ENCODE measurements at regions not wholly inside any gene's neighbourhood (a gene's known extent, or its start where the extent isn't known, plus 50 kb on each side); places are given as distances from the start of the nearest gene placed in this dataset.

DNA sequence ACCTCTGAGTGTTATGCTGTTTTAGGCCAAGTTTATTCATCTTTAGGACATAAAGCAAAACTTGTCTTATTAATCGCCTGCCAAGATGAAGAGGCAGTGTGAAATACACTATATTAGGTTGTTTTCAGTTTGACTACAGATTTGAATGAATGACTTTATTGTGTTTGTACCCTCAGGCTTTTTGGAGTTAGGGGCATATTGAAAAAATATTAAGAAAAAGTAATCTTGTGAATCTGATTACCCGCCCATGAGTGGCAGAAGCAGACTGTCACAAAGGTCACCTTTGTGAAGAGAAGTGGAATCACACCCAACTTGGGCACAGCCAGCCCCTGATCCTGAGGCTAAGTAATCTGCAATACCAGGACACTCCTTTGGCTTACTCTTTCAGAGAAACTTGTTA is 382.5 kb downstream of the NYAP2 start (continued):
- TF ChIP-seq ZNF544 (tag by site-specific recombination; IDR thresholded peaks at IDR 0.05) (no peak), ZNF514 (tag by site-specific recombination; IDR thresholded peaks at IDR 0.05) (no peak), ZNF394 (tag by site-specific recombination; IDR thresholded peaks at IDR 0.05; ENCODE audit: borderline replicate concordance) (no peak)
- TF ChIP-seq, protein P1, sequence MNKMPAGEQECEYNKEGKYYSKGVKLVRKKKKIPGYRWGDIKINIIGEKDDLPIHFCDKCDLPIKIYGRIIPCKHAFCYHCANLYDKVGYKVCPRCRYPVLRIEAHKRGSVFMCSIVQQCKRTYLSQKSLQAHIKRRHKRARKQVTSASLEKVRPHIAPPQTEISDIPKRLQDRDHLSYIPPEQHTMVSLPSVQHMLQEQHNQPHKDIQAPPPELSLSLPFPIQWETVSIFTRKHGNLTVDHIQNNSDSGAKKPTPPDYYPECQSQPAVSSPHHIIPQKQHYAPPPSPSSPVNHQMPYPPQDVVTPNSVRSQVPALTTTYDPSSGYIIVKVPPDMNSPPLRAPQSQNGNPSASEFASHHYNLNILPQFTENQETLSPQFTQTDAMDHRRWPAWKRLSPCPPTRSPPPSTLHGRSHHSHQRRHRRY (tag by site-specific recombination; IDR thresholded peaks at IDR 0.05): no peak
- TF ChIP-seq, protein P2, sequence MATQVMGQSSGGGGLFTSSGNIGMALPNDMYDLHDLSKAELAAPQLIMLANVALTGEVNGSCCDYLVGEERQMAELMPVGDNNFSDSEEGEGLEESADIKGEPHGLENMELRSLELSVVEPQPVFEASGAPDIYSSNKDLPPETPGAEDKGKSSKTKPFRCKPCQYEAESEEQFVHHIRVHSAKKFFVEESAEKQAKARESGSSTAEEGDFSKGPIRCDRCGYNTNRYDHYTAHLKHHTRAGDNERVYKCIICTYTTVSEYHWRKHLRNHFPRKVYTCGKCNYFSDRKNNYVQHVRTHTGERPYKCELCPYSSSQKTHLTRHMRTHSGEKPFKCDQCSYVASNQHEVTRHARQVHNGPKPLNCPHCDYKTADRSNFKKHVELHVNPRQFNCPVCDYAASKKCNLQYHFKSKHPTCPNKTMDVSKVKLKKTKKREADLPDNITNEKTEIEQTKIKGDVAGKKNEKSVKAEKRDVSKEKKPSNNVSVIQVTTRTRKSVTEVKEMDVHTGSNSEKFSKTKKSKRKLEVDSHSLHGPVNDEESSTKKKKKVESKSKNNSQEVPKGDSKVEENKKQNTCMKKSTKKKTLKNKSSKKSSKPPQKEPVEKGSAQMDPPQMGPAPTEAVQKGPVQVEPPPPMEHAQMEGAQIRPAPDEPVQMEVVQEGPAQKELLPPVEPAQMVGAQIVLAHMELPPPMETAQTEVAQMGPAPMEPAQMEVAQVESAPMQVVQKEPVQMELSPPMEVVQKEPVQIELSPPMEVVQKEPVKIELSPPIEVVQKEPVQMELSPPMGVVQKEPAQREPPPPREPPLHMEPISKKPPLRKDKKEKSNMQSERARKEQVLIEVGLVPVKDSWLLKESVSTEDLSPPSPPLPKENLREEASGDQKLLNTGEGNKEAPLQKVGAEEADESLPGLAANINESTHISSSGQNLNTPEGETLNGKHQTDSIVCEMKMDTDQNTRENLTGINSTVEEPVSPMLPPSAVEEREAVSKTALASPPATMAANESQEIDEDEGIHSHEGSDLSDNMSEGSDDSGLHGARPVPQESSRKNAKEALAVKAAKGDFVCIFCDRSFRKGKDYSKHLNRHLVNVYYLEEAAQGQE (tag by site-specific recombination; IDR thresholded peaks at IDR 0.05): no peak

DNA sequence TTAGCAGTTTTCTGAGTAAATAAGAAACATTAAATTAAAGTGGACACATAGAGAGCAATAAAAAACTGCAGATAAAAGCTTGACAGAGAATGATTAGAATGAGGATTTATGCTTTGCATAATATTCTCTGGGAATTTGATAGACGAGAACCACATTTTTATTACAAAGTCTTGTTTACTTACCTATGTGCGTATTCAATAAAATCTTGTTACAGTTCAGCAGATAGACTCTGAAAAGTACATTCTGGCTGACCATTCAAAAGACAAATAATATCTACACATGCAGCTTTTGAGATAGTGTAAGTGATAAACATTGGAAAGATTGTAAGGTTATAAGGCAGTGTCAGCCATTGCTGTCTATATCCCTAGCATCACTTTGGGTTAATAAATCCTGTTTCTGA is 381.6 kb downstream of the NYAP2 start:
- Histone ChIP-seq H3K36me3 (ENCODE audit: control insufficient read depth in 2 of 2, insufficient read depth in 1 of 2, low read length in 2 of 2) (no peaks in the 10 kb centered on the region), H3K4me3 (ENCODE audit: low read depth, low read length) (no peak overlapping the region), H3K9me3 (ENCODE audit: control insufficient read depth, insufficient read depth, low read depth, low read length) (no peaks in the 10 kb centered on the region), H3K4me1 (ENCODE audit: control insufficient read depth, insufficient read depth, low read length) (no peaks in the 10 kb centered on the region), H3K27ac (ENCODE audit: extremely low read depth, low read depth, low read length) (no peak overlapping the region)
- TF ChIP-seq, protein P3, sequence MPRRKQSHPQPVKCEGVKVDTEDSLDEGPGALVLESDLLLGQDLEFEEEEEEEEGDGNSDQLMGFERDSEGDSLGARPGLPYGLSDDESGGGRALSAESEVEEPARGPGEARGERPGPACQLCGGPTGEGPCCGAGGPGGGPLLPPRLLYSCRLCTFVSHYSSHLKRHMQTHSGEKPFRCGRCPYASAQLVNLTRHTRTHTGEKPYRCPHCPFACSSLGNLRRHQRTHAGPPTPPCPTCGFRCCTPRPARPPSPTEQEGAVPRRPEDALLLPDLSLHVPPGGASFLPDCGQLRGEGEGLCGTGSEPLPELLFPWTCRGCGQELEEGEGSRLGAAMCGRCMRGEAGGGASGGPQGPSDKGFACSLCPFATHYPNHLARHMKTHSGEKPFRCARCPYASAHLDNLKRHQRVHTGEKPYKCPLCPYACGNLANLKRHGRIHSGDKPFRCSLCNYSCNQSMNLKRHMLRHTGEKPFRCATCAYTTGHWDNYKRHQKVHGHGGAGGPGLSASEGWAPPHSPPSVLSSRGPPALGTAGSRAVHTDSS (tag by site-specific recombination; IDR thresholded peaks at IDR 0.05): no peak
- TF ChIP-seq ZNF10 (tag by site-specific recombination; IDR thresholded peaks at IDR 0.05): no peak
- TF ChIP-seq, protein P4, sequence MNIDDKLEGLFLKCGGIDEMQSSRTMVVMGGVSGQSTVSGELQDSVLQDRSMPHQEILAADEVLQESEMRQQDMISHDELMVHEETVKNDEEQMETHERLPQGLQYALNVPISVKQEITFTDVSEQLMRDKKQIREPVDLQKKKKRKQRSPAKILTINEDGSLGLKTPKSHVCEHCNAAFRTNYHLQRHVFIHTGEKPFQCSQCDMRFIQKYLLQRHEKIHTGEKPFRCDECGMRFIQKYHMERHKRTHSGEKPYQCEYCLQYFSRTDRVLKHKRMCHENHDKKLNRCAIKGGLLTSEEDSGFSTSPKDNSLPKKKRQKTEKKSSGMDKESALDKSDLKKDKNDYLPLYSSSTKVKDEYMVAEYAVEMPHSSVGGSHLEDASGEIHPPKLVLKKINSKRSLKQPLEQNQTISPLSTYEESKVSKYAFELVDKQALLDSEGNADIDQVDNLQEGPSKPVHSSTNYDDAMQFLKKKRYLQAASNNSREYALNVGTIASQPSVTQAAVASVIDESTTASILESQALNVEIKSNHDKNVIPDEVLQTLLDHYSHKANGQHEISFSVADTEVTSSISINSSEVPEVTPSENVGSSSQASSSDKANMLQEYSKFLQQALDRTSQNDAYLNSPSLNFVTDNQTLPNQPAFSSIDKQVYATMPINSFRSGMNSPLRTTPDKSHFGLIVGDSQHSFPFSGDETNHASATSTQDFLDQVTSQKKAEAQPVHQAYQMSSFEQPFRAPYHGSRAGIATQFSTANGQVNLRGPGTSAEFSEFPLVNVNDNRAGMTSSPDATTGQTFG (tag by site-specific recombination; IDR thresholded peaks at IDR 0.05; ENCODE audit: borderline replicate concordance): no peak
- TF ChIP-seq SCRT1 (tag by site-specific recombination; IDR thresholded peaks at IDR 0.05; ENCODE audit: borderline replicate concordance): no peak
- no peak for TF ChIP-seq ZFHX2 (tag by site-specific recombination; conservative IDR thresholded peaks at IDR 0.05)
- TF ChIP-seq ZNF132 (tag by site-specific recombination; IDR thresholded peaks at IDR 0.05; ENCODE audit: borderline replicate concordance): no peak
- TF ChIP-seq ZNF701 (tag by site-specific recombination; IDR thresholded peaks at IDR 0.05): no peak
- TF ChIP-seq ZNF785 (tag by site-specific recombination; IDR thresholded peaks at IDR 0.05): no peak
- no peak for TF ChIP-seq ZNF747 (tag by site-specific recombination; IDR thresholded peaks at IDR 0.05)
- TF ChIP-seq, protein P5, sequence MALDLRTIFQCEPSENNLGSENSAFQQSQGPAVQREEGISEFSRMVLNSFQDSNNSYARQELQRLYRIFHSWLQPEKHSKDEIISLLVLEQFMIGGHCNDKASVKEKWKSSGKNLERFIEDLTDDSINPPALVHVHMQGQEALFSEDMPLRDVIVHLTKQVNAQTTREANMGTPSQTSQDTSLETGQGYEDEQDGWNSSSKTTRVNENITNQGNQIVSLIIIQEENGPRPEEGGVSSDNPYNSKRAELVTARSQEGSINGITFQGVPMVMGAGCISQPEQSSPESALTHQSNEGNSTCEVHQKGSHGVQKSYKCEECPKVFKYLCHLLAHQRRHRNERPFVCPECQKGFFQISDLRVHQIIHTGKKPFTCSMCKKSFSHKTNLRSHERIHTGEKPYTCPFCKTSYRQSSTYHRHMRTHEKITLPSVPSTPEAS (tag by site-specific recombination; IDR thresholded peaks at IDR 0.05): no peak
- no peak for TF ChIP-seq ZNF530 (tag by site-specific recombination; IDR thresholded peaks at IDR 0.05; ENCODE audit: low read depth)
- TF ChIP-seq MYNN (tag by site-specific recombination; IDR thresholded peaks at IDR 0.05; ENCODE audit: borderline replicate concordance): no peak
- no peak for TF ChIP-seq ZNF341 (tag by site-specific recombination; IDR thresholded peaks at IDR 0.05; ENCODE audit: low read depth)
- no peak for TF ChIP-seq KLF10 (tag by site-specific recombination; IDR thresholded peaks at IDR 0.05)
- TF ChIP-seq, protein P6, sequence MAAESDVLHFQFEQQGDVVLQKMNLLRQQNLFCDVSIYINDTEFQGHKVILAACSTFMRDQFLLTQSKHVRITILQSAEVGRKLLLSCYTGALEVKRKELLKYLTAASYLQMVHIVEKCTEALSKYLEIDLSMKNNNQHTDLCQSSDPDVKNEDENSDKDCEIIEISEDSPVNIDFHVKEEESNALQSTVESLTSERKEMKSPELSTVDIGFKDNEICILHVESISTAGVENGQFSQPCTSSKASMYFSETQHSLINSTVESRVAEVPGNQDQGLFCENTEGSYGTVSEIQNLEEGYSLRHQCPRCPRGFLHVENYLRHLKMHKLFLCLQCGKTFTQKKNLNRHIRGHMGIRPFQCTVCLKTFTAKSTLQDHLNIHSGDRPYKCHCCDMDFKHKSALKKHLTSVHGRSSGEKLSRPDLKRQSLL (tag by site-specific recombination; IDR thresholded peaks at IDR 0.05): no peak
- TF ChIP-seq ZNF2 (tag by site-specific recombination; IDR thresholded peaks at IDR 0.05): no peak
- TF ChIP-seq ZNF140 (tag by site-specific recombination; IDR thresholded peaks at IDR 0.05): no peak
- TF ChIP-seq ZNF660 (tag by site-specific recombination; IDR thresholded peaks at IDR 0.05): no peak
- no peak for TF ChIP-seq ZNF426 (tag by site-specific recombination; IDR thresholded peaks at IDR 0.05)
- ChIA-PET CTCF (no interaction called here), POLR2A (no interaction called here)
